ENCODE measurements at regions not wholly inside any gene's neighbourhood (a gene's known extent, or its start where the extent isn't known, plus 50 kb on each side); places are given as distances from the start of the nearest gene placed in this dataset.

- TF ChIP-seq, protein P1, sequence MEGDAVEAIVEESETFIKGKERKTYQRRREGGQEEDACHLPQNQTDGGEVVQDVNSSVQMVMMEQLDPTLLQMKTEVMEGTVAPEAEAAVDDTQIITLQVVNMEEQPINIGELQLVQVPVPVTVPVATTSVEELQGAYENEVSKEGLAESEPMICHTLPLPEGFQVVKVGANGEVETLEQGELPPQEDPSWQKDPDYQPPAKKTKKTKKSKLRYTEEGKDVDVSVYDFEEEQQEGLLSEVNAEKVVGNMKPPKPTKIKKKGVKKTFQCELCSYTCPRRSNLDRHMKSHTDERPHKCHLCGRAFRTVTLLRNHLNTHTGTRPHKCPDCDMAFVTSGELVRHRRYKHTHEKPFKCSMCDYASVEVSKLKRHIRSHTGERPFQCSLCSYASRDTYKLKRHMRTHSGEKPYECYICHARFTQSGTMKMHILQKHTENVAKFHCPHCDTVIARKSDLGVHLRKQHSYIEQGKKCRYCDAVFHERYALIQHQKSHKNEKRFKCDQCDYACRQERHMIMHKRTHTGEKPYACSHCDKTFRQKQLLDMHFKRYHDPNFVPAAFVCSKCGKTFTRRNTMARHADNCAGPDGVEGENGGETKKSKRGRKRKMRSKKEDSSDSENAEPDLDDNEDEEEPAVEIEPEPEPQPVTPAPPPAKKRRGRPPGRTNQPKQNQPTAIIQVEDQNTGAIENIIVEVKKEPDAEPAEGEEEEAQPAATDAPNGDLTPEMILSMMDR (IDR thresholded peaks at IDR 0.05): no peak
- no peak for TF ChIP-seq POLR2A (IDR thresholded peaks at IDR 0.05)
Observed at GRCh38 chr16:16782153-16782552, 403.2 kb downstream of the NPIPA7 start.
